Smooth muscle cell (in vitro differentiated cells): ENCODE measurements at regions not wholly inside any gene's neighbourhood (a gene's known extent, or its start where the extent isn't known, plus 50 kb on each side); places are given as distances from the start of the nearest gene placed in this dataset.
A peak's percentile ranks its signal among the peaks of the same experiment; 100 is the strongest.

Experiments
- DNase-seq: peaks from one replicate; lab custom pipeline; 2025; ENCODE audit not compliant: unreplicated experiment; lab: John Stamatoyannopoulos, UW
- H2AFZ ChIP-seq: fragments of 200-600 bp; sonication (generic); 2 replicates; pipeline ENCODE4 v1.6.0; 2016; ENCODE audit warnings: antibody characterized with exemption, low read depth, mild to moderate bottlenecking
- H3F3A ChIP-seq: fragments of 200-600 bp; sonication (generic); 2 replicates; pipeline ENCODE4 v1.6.0; 2017; ENCODE audit warnings: antibody characterized with exemption, low read depth
- H3K27ac ChIP-seq: fragments of 200-600 bp; sonication (generic); 2 replicates; pipeline ENCODE4 v1.5.1; 2016; ENCODE audit warnings: low read depth, mild to moderate bottlenecking
- H3K27me3 ChIP-seq: fragments of 200-600 bp; sonication (generic); 2 replicates; pipeline ENCODE4 v1.6.1; 2016; ENCODE audit warnings: low read depth, mild to moderate bottlenecking
- H3K36me3 ChIP-seq: fragments of 200-600 bp; sonication (generic); 2 replicates; pipeline ENCODE4 v1.5.1; 2016; ENCODE audit warnings: low read depth
- H3K4me1 ChIP-seq: fragments of 200-600 bp; sonication (generic); 2 replicates; pipeline ENCODE4 v1.5.1; 2016; ENCODE audit warnings: low read depth
- H3K4me2 ChIP-seq: fragments of 200-600 bp; sonication (generic); 2 replicates; pipeline ENCODE4 v1.6.0; 2016; ENCODE audit warnings: mild to moderate bottlenecking
- H3K4me3 ChIP-seq: fragments of 200-600 bp; sonication (generic); 2 replicates; pipeline ENCODE4 v1.5.1; 2016; ENCODE audit warnings: mild to moderate bottlenecking
- H3K79me2 ChIP-seq: fragments of 200-600 bp; sonication (generic); 2 replicates; pipeline ENCODE4 v1.6.0; 2016; ENCODE audit warnings: low read depth, mild to moderate bottlenecking
- H3K9ac ChIP-seq: fragments of 200-600 bp; sonication (generic); 2 replicates; pipeline ENCODE4 v1.6.0; 2016; ENCODE audit warnings: low read depth
- H3K9me3 ChIP-seq: fragments of 200-600 bp; sonication (generic); replicated peaks from 2 replicates; pipeline ENCODE4 v1.5.1; 2016; ENCODE audit warnings: low read depth
- H4K20me1 ChIP-seq: fragments of 200-600 bp; sonication (generic); 2 replicates; pipeline ENCODE4 v1.6.0; 2016; ENCODE audit warnings: low read depth
- WGBS: methylation state at CpG from one replicate; pipeline ENCODE4 v1.1.7; 2016; ENCODE audit warnings: low lambda C conversion rate; 5-methylcytosine and 5-hydroxymethylcytosine counted together
- TF ChIP-seq, protein P1 (sequence below): fragments of 200-600 bp; sonication (generic); IDR thresholded peaks from 2 replicates; pipeline ENCODE4 v1.5.1; 2017; ENCODE audit warnings: borderline replicate concordance, mild to moderate bottlenecking, antibody characterized with exemption; ENCODE audit not compliant: insufficient read depth, poor library complexity, severe bottlenecking

DNA sequence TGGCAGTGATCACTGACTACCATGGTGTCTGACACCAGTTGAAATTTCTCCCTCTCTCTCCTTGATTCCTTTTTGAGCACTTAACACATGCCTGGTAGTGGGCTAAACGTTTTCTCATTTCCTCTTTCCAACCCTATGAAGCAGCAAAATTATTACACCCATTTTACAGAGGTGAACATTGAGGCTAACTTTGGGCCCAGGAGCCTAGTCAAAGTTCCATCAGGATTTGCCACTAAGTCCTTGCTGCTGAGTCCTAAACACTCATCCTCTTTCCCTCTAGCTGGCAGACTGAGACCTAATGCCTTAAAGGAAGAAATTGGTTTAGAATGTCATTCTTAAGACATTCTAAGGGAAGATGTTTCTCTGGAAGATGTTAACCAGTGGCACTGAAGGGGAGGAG, 74.7 kb upstream of the IRX3 start:
- Histone ChIP-seq H4K20me1 (no peaks in the 10 kb centered on the region), H3K4me3 (no peak overlapping the region), H3K9me3 (no peaks in the 10 kb centered on the region), H2AFZ (no peak overlapping the region), H3K4me2 (no peak overlapping the region), H3K4me1 (peaks cover 24% of the 10 kb centered on the region), H3K79me2 (no peaks in the 10 kb centered on the region), H3K36me3 (no peaks in the 10 kb centered on the region), H3K9ac (no peak overlapping the region), H3K27ac (no peak overlapping the region), H3K27me3 (peaks cover 11% of the 10 kb centered on the region), H3F3A (peaks cover 10% of the 10 kb centered on the region)
- DNase-seq: no peak
- TF ChIP-seq, protein P1, sequence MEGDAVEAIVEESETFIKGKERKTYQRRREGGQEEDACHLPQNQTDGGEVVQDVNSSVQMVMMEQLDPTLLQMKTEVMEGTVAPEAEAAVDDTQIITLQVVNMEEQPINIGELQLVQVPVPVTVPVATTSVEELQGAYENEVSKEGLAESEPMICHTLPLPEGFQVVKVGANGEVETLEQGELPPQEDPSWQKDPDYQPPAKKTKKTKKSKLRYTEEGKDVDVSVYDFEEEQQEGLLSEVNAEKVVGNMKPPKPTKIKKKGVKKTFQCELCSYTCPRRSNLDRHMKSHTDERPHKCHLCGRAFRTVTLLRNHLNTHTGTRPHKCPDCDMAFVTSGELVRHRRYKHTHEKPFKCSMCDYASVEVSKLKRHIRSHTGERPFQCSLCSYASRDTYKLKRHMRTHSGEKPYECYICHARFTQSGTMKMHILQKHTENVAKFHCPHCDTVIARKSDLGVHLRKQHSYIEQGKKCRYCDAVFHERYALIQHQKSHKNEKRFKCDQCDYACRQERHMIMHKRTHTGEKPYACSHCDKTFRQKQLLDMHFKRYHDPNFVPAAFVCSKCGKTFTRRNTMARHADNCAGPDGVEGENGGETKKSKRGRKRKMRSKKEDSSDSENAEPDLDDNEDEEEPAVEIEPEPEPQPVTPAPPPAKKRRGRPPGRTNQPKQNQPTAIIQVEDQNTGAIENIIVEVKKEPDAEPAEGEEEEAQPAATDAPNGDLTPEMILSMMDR: no peak
- 74% methylated on average over 1 of the region's 1 CpG for WGBS

DNA sequence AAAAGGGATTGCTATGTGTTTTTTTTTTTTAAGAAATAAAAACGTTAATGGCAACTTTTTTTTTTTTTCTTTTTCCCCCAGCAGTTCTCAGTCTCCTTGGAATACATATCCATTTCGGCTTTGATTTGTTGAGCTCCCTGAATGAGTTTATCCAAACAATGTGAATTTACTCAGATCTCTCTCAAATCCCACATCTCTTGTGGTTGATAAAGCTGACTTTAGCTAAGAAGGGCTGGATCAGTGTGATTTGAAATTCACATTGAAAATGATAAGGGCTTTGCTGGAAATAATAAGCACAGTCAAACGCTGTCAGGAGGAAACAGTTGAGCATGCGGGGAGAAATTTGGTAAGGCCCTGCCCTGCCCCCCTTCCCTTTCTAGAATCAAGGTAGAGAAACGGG, 74.1 kb upstream of the IRX3 start:
- TF ChIP-seq, protein P1: no peak
- Histone ChIP-seq H3K27ac (no peak overlapping the region), H3K79me2 (no peaks in the 10 kb centered on the region), H3K9me3 (no peaks in the 10 kb centered on the region), H3K4me2 (peak overlapping the region; percentile 76), H3K4me1 (peaks cover 24% of the 10 kb centered on the region), H3K36me3 (no peaks in the 10 kb centered on the region), H3F3A (peaks cover 12% of the 10 kb centered on the region), H2AFZ (no peak overlapping the region), H3K4me3 (peak overlapping the region; percentile 29), H3K9ac (no peak overlapping the region), H4K20me1 (no peaks in the 10 kb centered on the region), H3K27me3 (peaks cover 11% of the 10 kb centered on the region)
- DNase-seq: no peak
- 27% methylated on average over 5 of the region's 5 CpGs for WGBS

DNA sequence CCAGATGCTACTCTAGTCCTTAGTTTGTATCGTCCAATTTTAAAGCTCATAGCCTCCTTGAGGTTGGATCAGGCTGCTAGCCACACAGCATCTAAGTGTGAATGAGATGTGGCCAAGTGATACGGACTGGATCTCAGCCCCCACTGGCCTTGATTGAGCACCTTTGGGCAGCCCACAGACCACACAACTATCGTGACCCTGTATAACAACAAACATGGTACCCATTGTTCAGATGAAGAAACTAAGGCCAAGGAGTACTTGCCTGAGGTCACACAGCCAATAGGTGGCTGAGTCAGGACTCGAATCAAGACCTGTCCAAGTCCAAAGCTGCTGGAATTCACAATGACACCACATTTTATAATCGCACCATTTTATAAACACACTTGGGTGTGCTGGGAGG, 73.0 kb upstream of the IRX3 start:
- Histone ChIP-seq H2AFZ (no peak overlapping the region), H3K4me3 (no peak overlapping the region), H3K4me2 (no peak overlapping the region), H3K27ac (no peak overlapping the region), H3K79me2 (no peaks in the 10 kb centered on the region), H3K9ac (no peak overlapping the region), H3K36me3 (no peaks in the 10 kb centered on the region), H3F3A (peaks cover 12% of the 10 kb centered on the region), H3K4me1 (peaks cover 24% of the 10 kb centered on the region), H3K9me3 (peaks cover 5% of the 10 kb centered on the region), H4K20me1 (no peaks in the 10 kb centered on the region), H3K27me3 (peaks cover 7% of the 10 kb centered on the region)
- TF ChIP-seq, protein P1: no peak
- DNase-seq: no peak
- 89% methylated on average over 5 of the region's 5 CpGs for WGBS

DNA sequence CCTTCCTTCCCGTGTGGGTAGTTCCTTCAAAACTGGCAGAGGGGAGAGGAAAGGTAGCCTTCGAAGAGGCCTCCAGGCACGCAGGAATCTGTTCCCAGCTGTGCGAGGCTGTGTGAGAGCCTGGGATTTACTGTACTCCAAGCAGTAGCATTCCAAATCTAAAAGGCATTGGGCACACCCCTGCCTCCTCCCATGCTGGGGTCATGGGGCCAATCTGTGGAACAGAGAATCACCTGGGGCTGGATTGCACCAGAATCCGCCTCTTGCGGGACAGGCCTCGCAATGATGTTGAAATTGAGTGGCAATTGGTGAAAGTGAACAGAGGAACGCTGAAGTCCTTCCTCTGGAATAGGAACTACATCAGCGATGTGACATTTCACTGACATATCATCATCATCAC, 72.5 kb upstream of the IRX3 start:
- Histone ChIP-seq H3K9me3 (peaks cover 9% of the 10 kb centered on the region), H3K27me3 (peaks cover 6% of the 10 kb centered on the region), H3K79me2 (no peaks in the 10 kb centered on the region), H4K20me1 (no peaks in the 10 kb centered on the region), H3K27ac (no peak overlapping the region), H3F3A (peaks cover 12% of the 10 kb centered on the region), H3K4me3 (no peak overlapping the region), H2AFZ (no peak overlapping the region), H3K4me2 (no peak overlapping the region), H3K9ac (no peak overlapping the region), H3K36me3 (no peaks in the 10 kb centered on the region), H3K4me1 (peaks cover 24% of the 10 kb centered on the region)
- 92% methylated on average over 9 of the region's 9 CpGs for WGBS
- no peak for DNase-seq
- TF ChIP-seq, protein P1: no peak
